Adrenal gland (tissue), 9 donors: ENCODE measurements at regions not wholly inside any gene's neighbourhood (a gene's known extent, or its start where the extent isn't known, plus 50 kb on each side); places are given as distances from the start of the nearest gene placed in this dataset.

Experiments
- DNase-seq, 7 donors: peaks; one replicate each; pipeline ENCODE4 v3.0.0-alpha.2; 2019 to 2020
- H3K27ac ChIP-seq, 5 donors: fragments of 200-600 bp; sonication (generic) in 4 of 5; 1 replicate in 3 of 5; 2 replicates in 2 of 5; pipeline versions ENCODE4 v1.5.1 to v1.8.0; 2016 to 2020; ENCODE audit warnings: mild to moderate bottlenecking in 1 of 5
- H3K27me3 ChIP-seq: fragments of 200-600 bp; 2 replicates; pipeline ENCODE4 v1.8.0; 2021
- H3K36me3 ChIP-seq, 2 donors: fragments of 200-600 bp; replicated peaks in 1 of 2; 1 replicate in 1 of 2; 2 replicates in 1 of 2; pipeline versions ENCODE4 v1.5.1 to v1.8.0; 2018 to 2022
- H3K4me1 ChIP-seq, 2 donors: fragments of 200-600 bp; replicated peaks in 1 of 2; 1 replicate in 1 of 2; 2 replicates in 1 of 2; pipeline versions ENCODE4 v1.5.1 to v1.8.0; 2018 to 2021
- H3K4me3 ChIP-seq, 4 donors: fragments of 200-600 bp; sonication (generic) in 3 of 4; one replicate each; pipeline ENCODE4 v1.5.1; 2016 to 2018
- H3K9me3 ChIP-seq, 3 donors: fragments of 200-600 bp; sonication (generic) in 1 of 3; replicated peaks in 1 of 3; 1 replicate in 2 of 3; 2 replicates in 1 of 3; pipeline versions ENCODE4 v1.5.1 to v1.8.0; 2016 to 2021
- CTCF ChIP-seq, 6 experiments: fragments of 450-650 bp in 4 of 6; fragments of 200-600 bp in 2 of 6; sonication (generic) in 1 of 6; IDR thresholded peaks; 1 replicate in 5 of 6; 2 replicates in 1 of 6; pipeline versions ENCODE4 v1.5.1 to v1.8.0; 2016 to 2021; ENCODE audit warnings: antibody characterized with exemption in 6 of 6, mild to moderate bottlenecking in 2 of 6, moderate library complexity in 1 of 6
- POLR2A ChIP-seq, 2 donors: fragments of 450-650 bp; IDR thresholded peaks; one replicate each; pipeline ENCODE4 v1.6.1; 2017; ENCODE audit warnings: antibody characterized with exemption in 2 of 2, mild to moderate bottlenecking in 2 of 2, moderate library complexity in 1 of 2
- WGBS, 4 donors: extraction: QIAGEN DNeasy Blood & Tissue Kit in 2 of 4; methylation state at CpG; one replicate each; pipeline versions ENCODE4 v1.1.5 to v1.1.7; 2013 to 2017; 5-methylcytosine and 5-hydroxymethylcytosine counted together
- intact Hi-C, 2 donors: fragments of 100-400 bp; cut with DNase I; formaldehyde crosslinking; loops; one replicate each; pipeline versions ENCODE4 v1.14.1 to v1.15.0; 2022 to 2023
- donor health status: healthy with polysubstance abuse.
- donor health status: Bipolar disorder and iron deficiency.
- donor health status: DM: yes; HTN: yes; CAD: no.
- donor health status: DM: no; HTN: no; CAD: no.
- donor health status: DM: no; HTN: no; CAD: no.

- Histone ChIP-seq H3K36me3 (no peaks in the 10 kb centered on the region), H3K4me1 (no peaks in the 10 kb centered on the region), H3K9me3 (no peaks in the 10 kb centered on the region), H3K27ac (no peak overlapping the region), H3K27me3 (no peaks in the 10 kb centered on the region), H3K4me3 (no peak overlapping the region)
- TF ChIP-seq CTCF (IDR thresholded peaks at IDR 0.05) (no peak), POLR2A (IDR thresholded peaks at IDR 0.05) (no peak)
- intact Hi-C loops: no loop called here
- DNase-seq: no peak
- WGBS, 4 donors: 72 to 81% (median 75%) methylated on average over 2 of the region's 2 CpGs
These were observed 749.0 kb downstream of the PDCD6IP start for GRCh38 chr3:34547297-34547920.

GRCh38 chr3:34567266-34567665, 768.8 kb downstream of the PDCD6IP start:
- H3K9me3 ChIP-seq: no peaks in the 10 kb centered on the region
- TF ChIP-seq POLR2A (IDR thresholded peaks at IDR 0.05) (no peak), CTCF (IDR thresholded peaks at IDR 0.05) (no peak)
- H3K4me1 ChIP-seq: no peaks in the 10 kb centered on the region
- DNase-seq: no peak
- H3K36me3 ChIP-seq: no peaks in the 10 kb centered on the region
- no peaks in the 10 kb centered on the region for H3K27me3 ChIP-seq
- no peak overlapping the region for H3K27ac ChIP-seq
- intact Hi-C loops: no loop called here
- H3K4me3 ChIP-seq: no peak overlapping the region
- WGBS, 4 donors: 68 to 70% (median 69%) methylated on average over 1 of the region's 1 CpG

GRCh38 chr3:34568766-34569165, 770.3 kb downstream of the PDCD6IP start:
- Histone ChIP-seq H3K4me3 (no peak overlapping the region), H3K4me1 (no peaks in the 10 kb centered on the region), H3K27ac (no peak overlapping the region), H3K27me3 (no peaks in the 10 kb centered on the region), H3K9me3 (no peaks in the 10 kb centered on the region), H3K36me3 (no peaks in the 10 kb centered on the region)
- WGBS, 4 donors: 38 to 67% (median 50%) methylated on average over 4 of the region's 4 CpGs
- intact Hi-C loops: no loop called here
- TF ChIP-seq POLR2A (IDR thresholded peaks at IDR 0.05) (no peak), CTCF (IDR thresholded peaks at IDR 0.05) (no peak)
- DNase-seq: no peak

- DNase-seq: no peak
- intact Hi-C loops: no loop called here
- Histone ChIP-seq H3K9me3 (no peaks in the 10 kb centered on the region), H3K27me3 (no peaks in the 10 kb centered on the region), H3K4me1 (no peaks in the 10 kb centered on the region), H3K4me3 (no peak overlapping the region), H3K27ac (no peak overlapping the region), H3K36me3 (no peaks in the 10 kb centered on the region)
- TF ChIP-seq POLR2A (IDR thresholded peaks at IDR 0.05) (no peak), CTCF (IDR thresholded peaks at IDR 0.05) (no peak)
- WGBS, 4 donors: 20 to 43% (median 28%) methylated on average over 1 of the region's 1 CpG
These were observed 771.0 kb downstream of the PDCD6IP start for GRCh38 chr3:34569437-34569836.
